Breast epithelium (tissue), 3 donors: ENCODE measurements at regions not wholly inside any gene's neighbourhood (a gene's known extent, or its start where the extent isn't known, plus 50 kb on each side); places are given as distances from the start of the nearest gene placed in this dataset.

Experiments
- CTCF ChIP-seq, 3 donors: fragments of 450-650 bp; IDR thresholded peaks; one replicate each; pipeline ENCODE4 v1.5.1; 2016 to 2017; ENCODE audit warnings: antibody characterized with exemption in 3 of 3, mild to moderate bottlenecking in 3 of 3, moderate library complexity in 3 of 3
- POLR2A ChIP-seq: fragments of 450-650 bp; IDR thresholded peaks from one replicate; pipeline ENCODE4 v1.6.1; 2016; ENCODE audit warnings: antibody characterized with exemption, mild to moderate bottlenecking, moderate library complexity
- POLR2AphosphoS5 ChIP-seq, 3 donors: sonication (generic); formaldehyde crosslinking; IDR thresholded peaks; one replicate each; pipeline ENCODE4 v1.6.1; 2017; ENCODE audit warnings: antibody characterized with exemption in 3 of 3

GRCh38 chr3:191648787-191649186 lies 187.8 kb downstream of the PYDC2 start:
- TF ChIP-seq CTCF (IDR thresholded peaks at IDR 0.05) (no peak), POLR2A (no peak), POLR2AphosphoS5 (IDR thresholded peaks at IDR 0.05) (no peak)
